Pulmonary artery endothelial cell (primary cell): ENCODE measurements at regions not wholly inside any gene's neighbourhood (a gene's known extent, or its start where the extent isn't known, plus 50 kb on each side); places are given as distances from the start of the nearest gene placed in this dataset.

Experiments
- DNase-seq: peaks from one replicate; pipeline ENCODE4 v3.0.0-alpha.2; 2011; ENCODE audit warnings: low read depth, low spot score

GRCh38 chr1:79662596-79662995 is 656.1 kb upstream of the ADGRL4 start:
- no peak for DNase-seq

GRCh38 chr1:79660129-79660528 is 653.6 kb upstream of the ADGRL4 start:
- DNase-seq: no peak

GRCh38 chr1:79657951-79658658 is 651.6 kb upstream of the ADGRL4 start:
- no peak for DNase-seq

GRCh38 chr1:79655876-79656275 is 649.3 kb upstream of the ADGRL4 start:
- DNase-seq: no peak

DNA sequence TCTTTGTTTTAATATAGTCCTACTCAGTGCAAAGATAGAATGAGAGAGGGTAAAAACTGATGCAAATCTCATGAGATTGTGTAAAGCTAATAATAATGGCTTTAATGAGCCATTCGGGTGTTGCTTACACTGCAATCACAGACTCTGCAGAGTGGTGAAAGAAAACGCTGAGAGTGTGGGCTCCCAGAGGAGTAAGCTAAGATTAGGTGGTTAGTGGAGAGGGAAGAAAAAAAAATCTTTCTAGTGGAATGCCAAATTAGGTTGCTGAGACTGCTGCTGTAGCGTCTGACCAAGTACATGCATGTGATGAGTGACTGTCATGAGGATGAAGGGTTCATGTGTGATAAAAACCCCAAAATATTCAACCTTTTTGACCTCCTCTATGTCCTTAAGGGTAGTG is 645.9 kb upstream of the ADGRL4 start:
- no peak for DNase-seq

DNA sequence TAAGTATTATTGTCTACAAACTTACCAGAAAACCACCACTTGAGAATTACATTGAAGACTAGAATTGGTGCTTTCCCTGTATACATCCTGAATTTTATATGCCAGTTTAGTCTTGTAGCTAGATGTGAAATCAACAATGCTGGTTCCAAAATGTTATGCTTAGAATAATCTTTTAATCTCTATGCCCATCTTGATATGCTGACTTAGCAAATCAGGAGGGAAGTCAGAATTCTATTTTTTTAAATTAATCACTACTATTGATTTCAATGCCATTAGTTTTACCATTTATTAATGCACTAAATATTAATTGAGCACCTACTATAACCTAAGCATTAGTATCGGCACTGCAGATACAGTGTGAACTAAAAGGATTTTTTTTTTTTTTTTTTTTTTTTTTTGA is 641.6 kb upstream of the ADGRL4 start:
- DNase-seq: no peak

DNA sequence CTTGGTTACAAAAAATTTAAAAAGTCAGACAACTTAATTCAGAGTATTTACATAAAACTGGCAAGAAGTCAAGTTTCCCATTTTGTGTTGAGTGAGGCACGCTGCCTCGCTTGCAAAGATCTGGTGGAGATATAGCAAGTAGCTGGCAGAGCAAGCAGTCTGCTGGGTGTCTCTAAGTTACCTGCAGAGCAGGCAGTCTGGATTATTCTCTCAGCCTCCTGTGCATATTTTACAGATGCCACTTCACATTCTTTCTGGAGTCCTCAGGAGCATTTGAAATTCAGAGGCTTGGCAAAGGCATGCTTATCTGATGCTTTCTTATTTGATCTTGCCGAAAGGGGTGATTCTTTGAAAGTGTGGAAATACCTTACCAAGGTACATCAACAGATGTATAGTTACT is 640.4 kb upstream of the ADGRL4 start:
- DNase-seq: no peak

GRCh38 chr1:79638382-79638781 is 631.9 kb upstream of the ADGRL4 start:
- no peak for DNase-seq

DNA sequence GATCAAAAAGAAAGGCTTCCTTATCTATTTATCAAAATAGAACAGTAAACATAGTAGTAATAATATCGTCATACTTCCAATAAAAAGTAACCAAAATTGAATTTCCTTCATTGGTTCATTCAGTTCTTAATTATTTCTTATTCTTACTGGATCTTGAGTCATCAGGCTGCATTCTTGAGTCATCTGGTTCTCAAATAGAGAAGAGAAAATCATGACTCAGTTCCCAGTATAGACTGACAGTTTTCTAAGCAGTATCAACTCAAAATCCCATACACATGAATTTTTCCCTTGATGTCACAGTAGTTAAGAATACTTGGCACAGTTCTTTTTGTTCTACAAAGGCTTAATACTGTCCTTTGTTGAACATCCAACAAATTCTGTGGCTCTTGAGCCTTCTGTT is 626.9 kb upstream of the ADGRL4 start:
- DNase-seq: no peak

DNA sequence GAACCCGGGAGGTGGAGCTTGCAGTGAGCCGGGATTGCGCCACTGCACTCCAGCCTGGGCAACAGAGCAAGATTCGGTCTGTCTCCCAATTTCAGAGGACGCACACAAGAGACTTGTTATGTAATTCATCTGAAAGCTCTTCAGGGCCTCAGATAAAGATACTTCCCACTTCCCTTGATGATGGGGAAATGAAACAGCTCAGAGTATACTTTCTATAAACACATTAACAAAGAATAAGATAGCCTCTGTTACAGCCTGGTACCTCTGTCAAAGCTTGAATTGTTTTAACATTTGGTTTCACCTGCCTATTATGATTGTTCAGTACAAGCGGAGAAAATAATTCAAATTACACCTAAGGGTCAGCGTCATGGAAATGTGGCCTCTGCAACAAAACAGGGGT is 622.9 kb upstream of the ADGRL4 start:
- no peak for DNase-seq

GRCh38 chr1:79617777-79618176 is 611.2 kb upstream of the ADGRL4 start:
- DNase-seq: no peak

DNA sequence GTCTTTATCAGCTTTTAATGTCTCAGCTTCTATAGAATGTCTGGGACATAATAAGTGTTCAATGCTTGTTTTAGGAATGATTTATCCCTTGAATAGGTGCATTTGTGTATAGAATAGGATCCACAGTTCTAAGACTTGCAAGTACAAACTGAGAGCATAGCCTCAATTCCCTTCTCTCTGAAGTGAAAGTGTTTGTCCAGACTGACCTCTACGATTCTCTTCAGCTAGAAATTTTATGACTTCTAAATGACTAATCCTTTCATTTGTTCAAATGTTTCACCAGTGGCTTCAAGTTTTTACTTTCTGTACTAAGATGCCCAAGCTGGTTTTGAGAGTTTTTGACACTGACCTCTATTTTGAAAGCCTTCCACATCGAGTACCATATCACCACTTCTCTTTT is 608.2 kb upstream of the ADGRL4 start:
- DNase-seq: no peak

DNA sequence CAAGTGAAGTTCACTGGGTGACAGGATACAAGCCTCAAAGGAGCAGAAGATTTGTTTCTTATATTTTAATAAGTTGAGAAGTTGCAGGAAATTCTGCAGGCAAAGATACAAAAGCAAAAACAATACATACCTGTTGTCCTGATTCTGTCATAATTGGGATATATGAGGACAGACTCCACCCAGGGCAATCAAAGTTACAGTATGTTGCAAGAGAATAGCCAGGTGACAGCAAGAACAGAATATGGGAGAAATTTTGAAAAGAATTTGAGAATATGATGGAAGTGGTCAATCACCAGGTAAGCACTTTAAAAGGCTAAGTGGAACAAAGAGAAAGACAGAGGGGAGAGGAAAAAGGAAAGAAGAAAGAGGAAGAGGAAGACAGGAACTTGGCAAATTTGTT is 607.6 kb upstream of the ADGRL4 start:
- DNase-seq: no peak

DNA sequence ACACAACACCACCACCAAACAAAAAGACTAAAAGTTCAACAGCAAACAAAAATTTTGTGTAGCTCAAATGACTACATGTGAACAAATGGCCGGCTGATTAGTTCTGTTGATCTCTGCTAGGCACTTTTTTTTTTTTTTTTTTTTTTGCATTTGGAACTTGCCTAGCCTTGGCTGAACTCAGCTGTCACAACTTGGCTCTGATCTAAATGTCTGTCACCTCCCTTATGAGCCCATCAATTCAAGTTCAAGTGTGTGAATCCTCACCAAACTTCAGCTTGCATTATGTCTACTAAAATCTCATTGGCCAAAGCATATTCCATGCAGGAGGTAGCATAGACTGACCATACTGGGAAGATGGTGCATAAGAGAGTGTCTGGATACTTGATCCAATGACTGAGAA is 606.5 kb upstream of the ADGRL4 start:
- no peak for DNase-seq

DNA sequence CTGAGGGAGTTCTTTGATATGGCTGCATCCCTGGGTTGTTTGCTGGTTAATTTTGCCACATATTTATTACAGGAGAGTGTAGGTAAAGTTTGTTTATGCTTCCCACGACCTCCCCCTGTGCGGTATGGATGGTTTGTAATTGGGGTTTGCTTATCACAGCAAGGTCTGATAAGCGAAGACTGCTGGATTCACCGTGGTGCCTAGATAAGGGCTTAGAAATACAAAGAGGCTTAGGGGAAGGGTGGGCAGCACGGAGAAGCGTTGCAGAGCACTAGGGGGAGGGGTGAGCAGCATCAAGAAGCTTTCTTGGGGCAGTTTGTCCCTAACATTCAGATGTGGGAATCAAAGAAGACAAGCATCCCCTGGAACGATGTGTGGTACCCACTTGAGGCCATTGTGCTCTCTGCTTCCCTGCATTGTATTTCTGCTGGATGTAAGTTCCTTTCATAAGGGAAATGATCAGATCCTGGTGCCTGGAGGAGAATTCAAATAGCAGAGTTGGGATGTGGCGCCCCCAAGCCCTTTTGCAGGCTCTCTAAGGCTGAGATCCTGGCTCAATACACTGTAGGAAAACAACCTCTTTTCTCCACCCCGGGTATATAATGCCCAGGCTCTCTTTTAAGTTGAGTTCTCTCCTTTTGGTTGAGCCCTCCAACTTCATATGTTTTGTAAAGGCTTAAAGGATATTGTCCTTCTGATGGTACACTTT is 598.1 kb upstream of the ADGRL4 start:
- no peak for DNase-seq

GRCh38 chr1:79603843-79604242 is 597.3 kb upstream of the ADGRL4 start:
- DNase-seq: no peak

- DNase-seq: no peak
Measured at GRCh38 chr1:79599257-79599656, 592.7 kb upstream of the ADGRL4 start.

DNA sequence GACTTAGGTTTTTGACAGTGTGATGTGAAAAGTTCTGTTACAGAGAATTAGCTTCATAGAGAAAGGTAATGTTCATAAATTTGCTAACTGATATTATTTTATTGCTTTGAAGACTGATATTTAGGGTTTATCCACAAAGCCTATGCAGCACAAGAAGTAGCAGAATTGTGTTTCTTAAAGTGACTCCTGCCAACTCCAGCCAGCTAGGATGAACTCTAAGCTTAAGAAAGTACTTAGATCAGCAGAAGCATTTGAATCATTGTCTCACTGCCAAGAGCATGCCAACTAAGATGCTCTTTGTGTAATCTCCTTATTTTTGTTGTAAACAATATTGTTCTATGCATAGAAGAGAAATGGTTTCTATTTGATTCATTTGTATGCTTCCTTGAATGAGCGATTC is 589.4 kb upstream of the ADGRL4 start:
- DNase-seq: no peak

- no peak for DNase-seq
Measured at GRCh38 chr1:79594121-79594698, 587.7 kb upstream of the ADGRL4 start.

DNA sequence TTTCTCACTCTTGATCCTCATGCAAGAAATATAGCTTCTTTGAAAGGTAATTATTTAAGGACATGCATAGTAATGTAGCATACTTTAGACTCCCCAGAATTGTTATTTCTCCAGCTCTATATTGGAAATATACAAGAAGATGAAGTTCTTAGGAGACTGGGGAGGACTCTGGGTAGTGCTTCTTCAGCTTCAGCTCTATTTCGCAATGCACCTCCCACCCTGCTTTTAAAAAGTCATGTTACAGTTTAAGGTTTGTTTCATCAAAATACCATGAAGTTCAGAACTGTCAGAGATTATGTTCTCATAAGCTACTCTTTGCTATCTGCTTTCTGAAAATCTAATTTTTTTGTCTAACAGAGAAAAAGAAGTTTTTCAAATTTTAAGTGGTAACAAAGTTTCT is 586.2 kb upstream of the ADGRL4 start:
- no peak for DNase-seq

DNA sequence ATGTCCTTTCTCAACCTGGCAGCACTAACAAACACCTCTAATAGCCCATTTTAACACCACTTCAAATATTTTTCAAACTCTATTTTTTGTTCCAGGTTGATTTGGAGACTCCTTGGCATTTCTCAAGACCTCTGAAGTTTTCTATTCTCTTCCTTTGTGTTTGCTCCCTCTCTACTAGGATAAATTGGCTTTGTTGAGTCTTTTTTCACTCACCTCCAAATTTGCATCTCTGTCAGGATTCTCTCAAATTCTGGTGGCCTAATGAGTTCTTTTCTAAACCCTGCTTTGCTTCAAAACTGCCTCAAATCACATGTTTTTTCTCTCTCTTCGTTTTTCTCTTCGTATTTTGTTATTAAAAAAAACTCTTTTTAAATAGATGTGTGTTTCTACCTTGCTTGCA is 582.2 kb upstream of the ADGRL4 start:
- no peak for DNase-seq

- DNase-seq: no peak
Measured at GRCh38 chr1:79587229-79587628, 580.7 kb upstream of the ADGRL4 start.

DNA sequence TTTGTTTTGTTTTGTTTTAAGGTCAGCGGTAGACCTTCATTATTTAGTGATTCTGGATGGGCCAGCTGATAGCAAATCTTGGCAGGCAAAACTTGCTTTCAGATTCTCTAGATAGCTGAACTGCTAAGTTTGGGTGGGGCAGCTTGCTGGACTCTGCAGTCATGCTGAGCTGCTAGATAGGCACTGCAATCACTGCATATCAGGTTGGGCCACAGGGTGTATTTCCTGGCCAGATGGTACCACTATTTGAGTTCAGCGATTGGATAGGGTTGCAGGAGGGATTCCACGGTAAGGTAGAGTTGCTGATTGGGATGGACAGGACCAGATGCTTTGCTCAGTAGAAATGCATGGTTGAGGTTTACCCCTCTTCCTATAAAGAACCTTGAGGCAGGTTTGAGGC is 579.3 kb upstream of the ADGRL4 start:
- DNase-seq: no peak
